C4-2B (cell line): ENCODE measurements at regions not wholly inside any gene's neighbourhood (a gene's known extent, or its start where the extent isn't known, plus 50 kb on each side); places are given as distances from the start of the nearest gene placed in this dataset.

Experiments used
- H3K27ac ChIP-seq: fragments of 450-650 bp; 2 replicates; pipeline ENCODE4 v1.5.1; 2017
- ZFX ChIP-seq: fragments of 450-650 bp; IDR thresholded peaks from 2 replicates; pipeline ENCODE4 v1.6.1; 2017
- TF ChIP-seq, protein P1 (sequence below): fragments of 450-650 bp; conservative IDR thresholded peaks from 2 replicates; pipeline ENCODE4 v1.5.1; 2017; ENCODE audit warnings: mild to moderate bottlenecking

GRCh38 chr1:29502911-29503840, 266.9 kb downstream of the PTPRU start:
- TF ChIP-seq ZFX = no peak
- TF ChIP-seq, protein P1, sequence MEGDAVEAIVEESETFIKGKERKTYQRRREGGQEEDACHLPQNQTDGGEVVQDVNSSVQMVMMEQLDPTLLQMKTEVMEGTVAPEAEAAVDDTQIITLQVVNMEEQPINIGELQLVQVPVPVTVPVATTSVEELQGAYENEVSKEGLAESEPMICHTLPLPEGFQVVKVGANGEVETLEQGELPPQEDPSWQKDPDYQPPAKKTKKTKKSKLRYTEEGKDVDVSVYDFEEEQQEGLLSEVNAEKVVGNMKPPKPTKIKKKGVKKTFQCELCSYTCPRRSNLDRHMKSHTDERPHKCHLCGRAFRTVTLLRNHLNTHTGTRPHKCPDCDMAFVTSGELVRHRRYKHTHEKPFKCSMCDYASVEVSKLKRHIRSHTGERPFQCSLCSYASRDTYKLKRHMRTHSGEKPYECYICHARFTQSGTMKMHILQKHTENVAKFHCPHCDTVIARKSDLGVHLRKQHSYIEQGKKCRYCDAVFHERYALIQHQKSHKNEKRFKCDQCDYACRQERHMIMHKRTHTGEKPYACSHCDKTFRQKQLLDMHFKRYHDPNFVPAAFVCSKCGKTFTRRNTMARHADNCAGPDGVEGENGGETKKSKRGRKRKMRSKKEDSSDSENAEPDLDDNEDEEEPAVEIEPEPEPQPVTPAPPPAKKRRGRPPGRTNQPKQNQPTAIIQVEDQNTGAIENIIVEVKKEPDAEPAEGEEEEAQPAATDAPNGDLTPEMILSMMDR = no peak
- H3K27ac ChIP-seq = no peak overlapping the region

- TF ChIP-seq, protein P1 = no peak
- no peak for TF ChIP-seq ZFX
- no peak overlapping the region for H3K27ac ChIP-seq
These were observed 266.0 kb downstream of the PTPRU start for GRCh38 chr1:29502225-29502910.

- TF ChIP-seq, protein P1 = no peak
- no peak for TF ChIP-seq ZFX
- no peak overlapping the region for H3K27ac ChIP-seq
These were observed 265.1 kb downstream of the PTPRU start for GRCh38 chr1:29501227-29501976.

DNA sequence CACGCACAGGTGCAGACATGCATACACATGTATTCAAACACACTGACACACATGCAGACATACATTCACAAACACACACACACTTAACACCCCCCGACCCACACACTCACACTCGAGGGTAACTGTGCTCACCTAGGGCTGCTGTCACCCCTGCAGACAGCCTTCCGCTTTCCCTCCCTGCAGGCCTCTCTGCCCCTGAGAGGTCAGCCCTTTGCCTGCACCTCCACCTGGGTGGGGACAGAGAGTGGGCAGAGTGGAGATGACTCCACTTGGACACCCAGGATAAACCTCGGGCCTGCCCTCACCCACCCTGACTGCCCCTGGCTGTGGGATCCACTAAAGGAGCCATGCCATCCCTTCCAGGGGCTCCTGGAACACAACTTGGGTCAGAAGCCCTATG, 264.3 kb downstream of the PTPRU start:
- H3K27ac ChIP-seq = no peak overlapping the region

DNA sequence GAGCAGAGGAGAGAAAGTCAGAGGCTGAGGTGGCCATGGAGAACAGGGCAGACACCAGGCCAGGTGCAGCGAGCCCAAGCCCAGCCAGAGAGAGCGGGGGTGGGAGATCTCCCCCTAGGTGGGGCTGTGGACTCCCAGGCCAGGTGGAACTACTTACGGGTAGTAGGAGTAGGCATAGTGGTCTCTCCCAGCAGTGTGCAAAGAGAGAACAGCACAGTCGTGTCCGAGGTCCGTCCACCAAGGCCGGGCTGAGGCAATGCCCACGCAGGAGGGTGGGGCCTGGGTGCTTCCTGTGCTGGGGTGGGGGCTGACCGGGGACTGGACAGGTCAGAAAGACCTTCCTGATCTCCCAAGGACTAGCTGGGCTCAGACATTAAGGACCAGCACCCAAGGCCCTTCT, 263.7 kb downstream of the PTPRU start:
- TF ChIP-seq, protein P1 = no peak
- no peak for TF ChIP-seq ZFX
- no peak overlapping the region for H3K27ac ChIP-seq

More for the DNA sequence above, 264.3 kb downstream of the PTPRU start:
- no peak for TF ChIP-seq ZFX
- TF ChIP-seq, protein P1 = no peak

DNA sequence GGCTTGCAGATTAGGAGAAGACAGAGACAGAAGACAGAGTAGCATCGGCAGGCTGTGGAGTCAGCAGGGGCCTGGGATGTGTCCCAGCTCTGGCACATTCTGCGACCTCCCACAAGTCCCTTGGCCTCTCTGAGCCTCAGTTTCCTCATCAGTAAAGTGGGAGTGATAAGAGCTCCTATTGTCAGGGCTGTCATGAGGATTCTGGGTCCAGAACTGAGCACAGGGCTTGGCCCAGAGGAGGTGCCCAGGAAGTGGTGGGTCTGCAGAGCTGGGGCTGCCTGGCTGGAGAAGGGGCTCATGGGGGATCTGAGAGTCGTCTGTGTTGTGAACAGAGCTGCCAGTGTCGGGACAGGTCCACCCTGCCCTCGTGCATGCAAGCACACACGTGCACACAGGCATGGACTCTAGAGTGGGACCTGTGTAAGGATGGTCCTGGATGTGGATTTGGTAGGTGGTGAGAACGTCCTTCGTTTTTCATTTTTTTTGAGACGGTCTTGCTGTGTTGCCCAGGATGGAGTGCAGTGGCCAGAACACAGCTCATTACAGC, 262.9 kb downstream of the PTPRU start:
- TF ChIP-seq ZFX = no peak
- TF ChIP-seq, protein P1 = no peak

More for the DNA sequence above, 262.9 kb downstream of the PTPRU start:
- no peak overlapping the region for H3K27ac ChIP-seq
